Mucosa of gallbladder (tissue), 1 donor: ENCODE measurements at regions not wholly inside any gene's neighbourhood (a gene's known extent, or its start where the extent isn't known, plus 50 kb on each side); places are given as distances from the start of the nearest gene placed in this dataset.

Experiments used
- DNase-seq: peaks from one replicate; pipeline ENCODE4 v3.0.0-alpha.2; 2020; ENCODE audit warnings: low spot score
- donor health status: DM: no; HTN: no; CAD: no.

- no peak for DNase-seq
These were observed 60.3 kb upstream of the GREM2 start for GRCh38 chr1:240672132-240672811.

DNA sequence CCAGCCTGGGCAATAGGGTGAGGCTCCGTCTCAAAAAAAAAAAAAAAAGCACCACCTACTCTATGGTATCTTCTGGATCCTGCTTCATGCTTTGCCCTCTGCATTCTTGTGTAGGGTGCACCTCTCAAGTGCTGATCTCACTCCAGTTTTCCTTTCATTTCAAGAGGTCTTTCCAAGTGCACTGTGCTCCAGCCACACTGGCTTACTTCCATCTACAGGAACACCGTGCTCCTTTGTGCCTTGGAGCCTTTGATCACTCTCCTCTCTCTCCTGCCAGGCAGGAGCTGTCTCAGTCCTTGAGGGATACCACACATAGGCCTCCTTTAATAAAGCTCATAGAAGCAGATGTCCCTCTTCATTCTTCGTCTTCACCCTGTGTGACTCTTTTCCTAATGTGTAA is 55.4 kb upstream of the GREM2 start:
- DNase-seq: no peak

GRCh38 chr1:240666568-240667198 is 54.7 kb upstream of the GREM2 start:
- DNase-seq: no peak

GRCh38 chr1:240663169-240663879 is 51.4 kb upstream of the GREM2 start:
- DNase-seq: no peak
